ENCODE measurements at regions not wholly inside any gene's neighbourhood (a gene's known extent, or its start where the extent isn't known, plus 50 kb on each side); places are given as distances from the start of the nearest gene placed in this dataset.

GRCh38 chr5:170451747-170452365 is 52.0 kb upstream of the KCNIP1 start:
- TF ChIP-seq CTCF (IDR thresholded peaks at IDR 0.05; ENCODE audit: low read depth, low read length): no peak
- DNase-seq (ENCODE audit: extremely low read depth, low read depth): peak; percentile 5

- no peak for TF ChIP-seq CTCF (IDR thresholded peaks at IDR 0.05; ENCODE audit: low read depth, low read length)
- no peak for DNase-seq (ENCODE audit: extremely low read depth, low read depth)
These were observed 53.7 kb upstream of the KCNIP1 start for GRCh38 chr5:170450061-170450669.

GRCh38 chr5:170449232-170449631 is 54.6 kb upstream of the KCNIP1 start:
- no peak for TF ChIP-seq CTCF (IDR thresholded peaks at IDR 0.05; ENCODE audit: low read depth, low read length)

GRCh38 chr5:170448221-170448620 is 55.6 kb upstream of the KCNIP1 start:
- DNase-seq (ENCODE audit: extremely low read depth, low read depth): no peak
- no peak for TF ChIP-seq CTCF (IDR thresholded peaks at IDR 0.05; ENCODE audit: low read depth, low read length)

More at GRCh38 chr5:170449232-170449631, 54.6 kb upstream of the KCNIP1 start:
- DNase-seq (ENCODE audit: extremely low read depth, low read depth): no peak

GRCh38 chr5:170446365-170446764 is 57.2 kb upstream of the KCNMB1 start:
- DNase-seq (ENCODE audit: extremely low read depth, low read depth): no peak
- no peak for TF ChIP-seq CTCF (IDR thresholded peaks at IDR 0.05; ENCODE audit: low read depth, low read length)

- TF ChIP-seq CTCF (IDR thresholded peaks at IDR 0.05; ENCODE audit: low read depth, low read length): no peak
- DNase-seq (ENCODE audit: extremely low read depth, low read depth): no peak
These were observed 56.8 kb upstream of the KCNMB1 start for GRCh38 chr5:170445936-170446335.

- TF ChIP-seq CTCF (IDR thresholded peaks at IDR 0.05; ENCODE audit: low read depth, low read length): no peak
- no peak for DNase-seq (ENCODE audit: extremely low read depth, low read depth)
These were observed 55.9 kb upstream of the KCNMB1 start for GRCh38 chr5:170444969-170445505.
